ENCODE measurements at regions not wholly inside any gene's neighbourhood (a gene's known extent, or its start where the extent isn't known, plus 50 kb on each side); places are given as distances from the start of the nearest gene placed in this dataset.

DNA sequence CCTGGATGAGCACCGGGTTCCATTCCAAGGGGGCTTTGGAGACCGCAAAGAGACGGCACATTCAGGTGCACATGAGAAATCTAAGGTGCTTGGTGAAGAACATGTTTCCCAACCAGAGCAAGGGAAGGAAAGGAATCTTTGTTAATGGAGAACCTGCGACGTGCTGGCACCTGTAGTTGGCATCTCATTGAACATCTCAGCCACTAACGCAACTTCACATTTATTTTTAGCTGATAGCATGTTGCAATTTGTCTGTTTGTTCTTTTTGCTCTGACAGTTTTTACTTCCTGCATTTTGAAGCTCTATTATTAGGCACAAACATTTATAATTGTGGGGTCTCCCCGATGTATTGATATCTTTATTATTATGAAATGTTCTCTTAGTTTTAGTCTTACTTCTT lies 316.7 kb downstream of the TCERG1L start:
- TF ChIP-seq, protein P1, sequence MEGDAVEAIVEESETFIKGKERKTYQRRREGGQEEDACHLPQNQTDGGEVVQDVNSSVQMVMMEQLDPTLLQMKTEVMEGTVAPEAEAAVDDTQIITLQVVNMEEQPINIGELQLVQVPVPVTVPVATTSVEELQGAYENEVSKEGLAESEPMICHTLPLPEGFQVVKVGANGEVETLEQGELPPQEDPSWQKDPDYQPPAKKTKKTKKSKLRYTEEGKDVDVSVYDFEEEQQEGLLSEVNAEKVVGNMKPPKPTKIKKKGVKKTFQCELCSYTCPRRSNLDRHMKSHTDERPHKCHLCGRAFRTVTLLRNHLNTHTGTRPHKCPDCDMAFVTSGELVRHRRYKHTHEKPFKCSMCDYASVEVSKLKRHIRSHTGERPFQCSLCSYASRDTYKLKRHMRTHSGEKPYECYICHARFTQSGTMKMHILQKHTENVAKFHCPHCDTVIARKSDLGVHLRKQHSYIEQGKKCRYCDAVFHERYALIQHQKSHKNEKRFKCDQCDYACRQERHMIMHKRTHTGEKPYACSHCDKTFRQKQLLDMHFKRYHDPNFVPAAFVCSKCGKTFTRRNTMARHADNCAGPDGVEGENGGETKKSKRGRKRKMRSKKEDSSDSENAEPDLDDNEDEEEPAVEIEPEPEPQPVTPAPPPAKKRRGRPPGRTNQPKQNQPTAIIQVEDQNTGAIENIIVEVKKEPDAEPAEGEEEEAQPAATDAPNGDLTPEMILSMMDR (IDR thresholded peaks at IDR 0.05), result no peak
- TF ChIP-seq POLR2AphosphoS5 (IDR thresholded peaks at IDR 0.05), result no peak
